ENCODE measurements at regions not wholly inside any gene's neighbourhood (a gene's known extent, or its start where the extent isn't known, plus 50 kb on each side); places are given as distances from the start of the nearest gene placed in this dataset.

- Mint-ChIP-seq H3K4me1 (ENCODE audit: low read depth) (no peaks in the 10 kb centered on the region), H3K9me3 (no peaks in the 10 kb centered on the region), H3K4me3 (no peak overlapping the region), H3K27me3 (ENCODE audit: insufficient read depth) (peaks cover 3% of the 10 kb centered on the region; the same call in 1 of the 2 replicates), H3K36me3 (ENCODE audit: low read depth) (no peaks in the 10 kb centered on the region), H3K27ac (no peak overlapping the region)
- DNase-seq: no peak
- TF ChIP-seq CTCF (IDR thresholded peaks at IDR 0.05): no peak
Observed at GRCh38 chr3:59150039-59150438, 100.2 kb upstream of the CFAP20DC start.

GRCh38 chr3:59149166-59149565 is 99.3 kb upstream of the CFAP20DC start:
- H3K9me3 Mint-ChIP-seq: no peaks in the 10 kb centered on the region
- no peaks in the 10 kb centered on the region for H3K4me1 Mint-ChIP-seq (ENCODE audit: low read depth)
- H3K27me3 Mint-ChIP-seq (ENCODE audit: insufficient read depth): peaks cover 1% of the 10 kb centered on the region; the same call in 1 of the 2 replicates
- DNase-seq: no peak
- H3K36me3 Mint-ChIP-seq (ENCODE audit: low read depth): no peaks in the 10 kb centered on the region
- H3K4me3 Mint-ChIP-seq: no peak overlapping the region
- TF ChIP-seq CTCF (IDR thresholded peaks at IDR 0.05): no peak
- H3K27ac Mint-ChIP-seq: no peak overlapping the region

- no peaks in the 10 kb centered on the region for H3K36me3 Mint-ChIP-seq (ENCODE audit: low read depth)
Observed at GRCh38 chr3:59143447-59143846, 93.6 kb upstream of the CFAP20DC start.

GRCh38 chr3:59142556-59142955 is 92.7 kb upstream of the CFAP20DC start:
- peaks cover 1% of the 10 kb centered on the region; the same call in 1 of the 2 replicates for H3K27me3 Mint-ChIP-seq (ENCODE audit: insufficient read depth)
- TF ChIP-seq CTCF (IDR thresholded peaks at IDR 0.05): no peak
- H3K36me3 Mint-ChIP-seq (ENCODE audit: low read depth): no peaks in the 10 kb centered on the region
- no peaks in the 10 kb centered on the region for H3K9me3 Mint-ChIP-seq
- DNase-seq: no peak
- H3K27ac Mint-ChIP-seq: no peak overlapping the region
- H3K4me3 Mint-ChIP-seq: no peak overlapping the region
- H3K4me1 Mint-ChIP-seq (ENCODE audit: low read depth): peaks cover 13% of the 10 kb centered on the region; the same call in 1 of the 2 replicates

More at GRCh38 chr3:59143447-59143846, 93.6 kb upstream of the CFAP20DC start:
- Mint-ChIP-seq H3K4me3 (no peak overlapping the region), H3K9me3 (no peaks in the 10 kb centered on the region), H3K27me3 (ENCODE audit: insufficient read depth) (peaks cover 1% of the 10 kb centered on the region; the same call in 1 of the 2 replicates), H3K27ac (no peak overlapping the region), H3K4me1 (ENCODE audit: low read depth) (peaks cover 13% of the 10 kb centered on the region; the same call in 1 of the 2 replicates)
- no peak for DNase-seq
- peak; percentile 42 for TF ChIP-seq CTCF (IDR thresholded peaks at IDR 0.05)

GRCh38 chr3:59138966-59139365 is 89.1 kb upstream of the CFAP20DC start:
- Mint-ChIP-seq H3K36me3 (ENCODE audit: low read depth) (no peaks in the 10 kb centered on the region), H3K4me1 (ENCODE audit: low read depth) (peaks cover 28% of the 10 kb centered on the region), H3K4me3 (no peak overlapping the region), H3K9me3 (no peaks in the 10 kb centered on the region), H3K27ac (no peak overlapping the region), H3K27me3 (ENCODE audit: insufficient read depth) (no peaks in the 10 kb centered on the region)
- no peak for TF ChIP-seq CTCF (IDR thresholded peaks at IDR 0.05)
- DNase-seq: no peak

GRCh38 chr3:59137415-59137814 is 87.6 kb upstream of the CFAP20DC start:
- Mint-ChIP-seq H3K27me3 (ENCODE audit: insufficient read depth) (no peaks in the 10 kb centered on the region), H3K9me3 (no peaks in the 10 kb centered on the region), H3K4me1 (ENCODE audit: low read depth) (peaks cover 40% of the 10 kb centered on the region)

More at GRCh38 chr3:59137415-59137814, 87.6 kb upstream of the CFAP20DC start:
- DNase-seq: no peak
- Mint-ChIP-seq H3K4me3 (no peak overlapping the region), H3K36me3 (ENCODE audit: low read depth) (no peaks in the 10 kb centered on the region), H3K27ac (no peak overlapping the region)
- TF ChIP-seq CTCF (IDR thresholded peaks at IDR 0.05): no peak
